OCI-LY7 (cell line): ENCODE measurements at regions not wholly inside any gene's neighbourhood (a gene's known extent, or its start where the extent isn't known, plus 50 kb on each side); places are given as distances from the start of the nearest gene placed in this dataset.
"Not testable (repeated sequence)": the region's sequence is repeated elsewhere in the genome, so short reads cannot be mapped to it uniquely, and the experiment has no call there.

ENCODE experiments used
- BruUV-seq: library from RNA; stranded (reverse); fragments of 400-500 nt; replicated peaks from 2 replicates; lab custom pipeline; 2021; lab: Mats Ljungman, UMichigan
- CTCF ChIA-PET: fragments of 300-600 bp; sonication (Branson Sonifier 250); formaldehyde crosslinking; loops from one replicate; lab custom pipeline; 2022; ENCODE audit warnings: antibody characterized with exemption; ENCODE audit not compliant: unreplicated experiment; lab: Charles Lee
- POLR2A ChIA-PET: fragments of 300-600 bp; sonication (Branson Sonifier 250); formaldehyde crosslinking; loops from one replicate; lab custom pipeline; 2022; ENCODE audit warnings: antibody characterized with exemption; lab: Charles Lee
- DNase-seq: peaks from one replicate; pipeline ENCODE4 v3.0.0-alpha.2; 2015; ENCODE audit warnings: low spot score
- H2AFZ ChIP-seq: fragments of 200-600 bp; sonication (generic), shearing (Covaris generic); 2 replicates; pipeline ENCODE4 v1.6.1; 2014; ENCODE audit warnings: mild to moderate bottlenecking, antibody characterized with exemption, low read length, moderate library complexity
- H3K27ac ChIP-seq: fragments of 200-600 bp; sonication (generic); 2 replicates; pipeline ENCODE4 v1.5.1; 2014; ENCODE audit warnings: mixed run types, low read depth, mild to moderate bottlenecking, moderate library complexity, low read length, inconsistent platforms; ENCODE audit not compliant: poor library complexity, severe bottlenecking
- H3K36me3 ChIP-seq: fragments of 200-600 bp; sonication (generic); 2 replicates; pipeline ENCODE4 v1.6.1; 2014; ENCODE audit warnings: mild to moderate bottlenecking, antibody characterized with exemption, low read length, moderate library complexity, mixed read lengths; ENCODE audit not compliant: insufficient read depth
- H3K4me1 ChIP-seq: fragments of 200-600 bp; sonication (generic); 2 replicates; pipeline ENCODE4 v1.5.1; 2014; ENCODE audit warnings: mild to moderate bottlenecking, low read length; ENCODE audit not compliant: insufficient read depth, poor library complexity, severe bottlenecking
- H3K4me2 ChIP-seq: fragments of 200-600 bp; sonication (generic); 2 replicates; pipeline ENCODE4 v1.6.1; 2014; ENCODE audit warnings: mild to moderate bottlenecking, low read length
- H3K4me3 ChIP-seq: fragments of 200-600 bp; sonication (generic); 2 replicates; pipeline ENCODE4 v1.5.1; 2014; ENCODE audit warnings: mild to moderate bottlenecking, low read depth, low read length; ENCODE audit not compliant: poor library complexity, severe bottlenecking
- H3K79me2 ChIP-seq: fragments of 200-600 bp; sonication (generic); 2 replicates; pipeline ENCODE4 v1.6.1; 2016; ENCODE audit warnings: low read depth, mild to moderate bottlenecking, low read length, moderate library complexity, mixed read lengths; ENCODE audit not compliant: insufficient read depth
- H3K9me2 ChIP-seq: fragments of 200-600 bp; sonication (generic); 2 replicates; pipeline ENCODE4 v1.6.1; 2016; ENCODE audit warnings: mild to moderate bottlenecking, low read length, mixed read lengths; ENCODE audit not compliant: insufficient read depth
- H3K9me3 ChIP-seq: fragments of 200-600 bp; sonication (generic); 2 replicates; pipeline ENCODE4 v1.6.1; 2014; ENCODE audit warnings: mild to moderate bottlenecking, mixed run types, low read length, mixed read lengths
- H4K20me1 ChIP-seq: fragments of 200-600 bp; sonication (generic); 2 replicates; pipeline ENCODE4 v1.6.1; 2014; ENCODE audit warnings: mild to moderate bottlenecking, antibody characterized with exemption, low read length, moderate library complexity, mixed read lengths; ENCODE audit not compliant: insufficient read depth
- CTCF ChIP-seq: fragments of 200-600 bp; sonication (generic); conservative IDR thresholded peaks from 2 replicates; pipeline ENCODE4 v1.5.1; 2014; ENCODE audit warnings: mild to moderate bottlenecking, antibody characterized with exemption, low read length, moderate library complexity, mixed read lengths
- EZH2phosphoT487 ChIP-seq: fragments of 200-600 bp; sonication (generic); IDR thresholded peaks from 2 replicates; pipeline ENCODE4 v1.6.1; 2018; ENCODE audit warnings: low read depth, borderline replicate concordance, mild to moderate bottlenecking, mixed run types, antibody characterized with exemption, low read length, moderate library complexity, mixed read lengths
- intact Hi-C: fragments of 100-400 bp; cut with micrococcal nuclease; formaldehyde crosslinking; loops from one replicate; pipeline ENCODE4 v1.10.0; 2022; ENCODE audit not compliant: unreplicated experiment

- Histone ChIP-seq H3K79me2 (no peaks in the 10 kb centered on the region), H3K4me1 (no peaks in the 10 kb centered on the region), H3K9me3 (no peaks in the 10 kb centered on the region), H3K27ac (no peak overlapping the region), H3K4me3 (no peak overlapping the region), H3K9me2 (no peaks in the 10 kb centered on the region), H3K36me3 (no peaks in the 10 kb centered on the region), H4K20me1 (no peaks in the 10 kb centered on the region), H2AFZ (no peak overlapping the region), H3K4me2 (no peak overlapping the region)
- TF ChIP-seq CTCF (no peak), EZH2phosphoT487 (no peak)
- DNase-seq = no peak
- ChIA-PET CTCF (no interaction called here), POLR2A (no interaction called here)
- no TSS peak for BruUV-seq
- intact Hi-C loops = no loop called here
Measured at GRCh38 chr2:67130531-67131256, 266.4 kb upstream of the ETAA1 start.

- Histone ChIP-seq H3K79me2 (no peaks in the 10 kb centered on the region), H3K9me2 (no peaks in the 10 kb centered on the region), H3K9me3 (no peaks in the 10 kb centered on the region), H3K27ac (no peak overlapping the region), H3K4me2 (no peak overlapping the region), H3K4me3 (no peak overlapping the region), H4K20me1 (no peaks in the 10 kb centered on the region), H3K36me3 (no peaks in the 10 kb centered on the region), H3K4me1 (no peaks in the 10 kb centered on the region), H2AFZ (no peak overlapping the region)
- CTCF ChIA-PET = no interaction called here
- BruUV-seq = no TSS peak
- TF ChIP-seq EZH2phosphoT487 = no peak
- TF ChIP-seq CTCF = no peak
- no peak for DNase-seq
- POLR2A ChIA-PET = no interaction called here
- intact Hi-C loops = no loop called here
Measured at GRCh38 chr2:67131257-67131609, 265.9 kb upstream of the ETAA1 start.

GRCh38 chr2:67132441-67132940 lies 264.6 kb upstream of the ETAA1 start:
- H3K4me2 ChIP-seq, H3K9me3 ChIP-seq, H4K20me1 ChIP-seq, DNase-seq, H3K79me2 ChIP-seq, H3K27ac ChIP-seq, POLR2A ChIA-PET, H2AFZ ChIP-seq, BruUV-seq, H3K4me1 ChIP-seq, intact Hi-C loops, CTCF ChIA-PET, H3K4me3 ChIP-seq, H3K36me3 ChIP-seq, H3K9me2 ChIP-seq: not testable (repeated sequence)
